WI38 (cell line): ENCODE measurements at regions not wholly inside any gene's neighbourhood (a gene's known extent, or its start where the extent isn't known, plus 50 kb on each side); places are given as distances from the start of the nearest gene placed in this dataset.

Experiments used
- H3K4me3 ChIP-seq: 2 replicates; pipeline ENCODE4 v1.5.1; 2011; ENCODE audit warnings: low read depth, mild to moderate bottlenecking, control low read depth, low read length
- CTCF ChIP-seq: IDR thresholded peaks from 2 replicates; pipeline ENCODE4 v1.5.1; 2012; ENCODE audit warnings: low read depth, mild to moderate bottlenecking, control low read depth, low read length

- no peak for TF ChIP-seq CTCF
- H3K4me3 ChIP-seq: no peak overlapping the region
Observed at GRCh38 chr2:4324531-4324930, 621.2 kb downstream of the DCDC2C start.

GRCh38 chr2:4336864-4337263 lies 633.5 kb downstream of the DCDC2C start:
- no peak overlapping the region for H3K4me3 ChIP-seq

GRCh38 chr2:4338345-4338744 lies 635.0 kb downstream of the DCDC2C start:
- H3K4me3 ChIP-seq: no peak overlapping the region
- no peak for TF ChIP-seq CTCF

More at GRCh38 chr2:4336864-4337263, 633.5 kb downstream of the DCDC2C start:
- no peak for TF ChIP-seq CTCF

GRCh38 chr2:4340536-4340935 lies 637.2 kb downstream of the DCDC2C start:
- no peak overlapping the region for H3K4me3 ChIP-seq
- no peak for TF ChIP-seq CTCF

GRCh38 chr2:4346628-4347027 lies 643.3 kb downstream of the DCDC2C start:
- TF ChIP-seq CTCF: no peak
- H3K4me3 ChIP-seq: no peak overlapping the region

- no peak for TF ChIP-seq CTCF
- no peak overlapping the region for H3K4me3 ChIP-seq
Observed at GRCh38 chr2:4353668-4354067, 650.3 kb downstream of the DCDC2C start.

GRCh38 chr2:4354164-4354563 lies 650.8 kb downstream of the DCDC2C start:
- no peak overlapping the region for H3K4me3 ChIP-seq
- TF ChIP-seq CTCF: no peak
